ENCODE measurements at regions not wholly inside any gene's neighbourhood (a gene's known extent, or its start where the extent isn't known, plus 50 kb on each side); places are given as distances from the start of the nearest gene placed in this dataset.
"Not testable (repeated sequence)": the region's sequence is repeated elsewhere in the genome, so short reads cannot be mapped to it uniquely, and the experiment has no call there.

GRCh38 chr5:133863857-133864585, 104.4 kb downstream of the C5orf15 start:
- Histone ChIP-seq H3K9me3 (replicated peaks in 1 of 3) (no peaks in the 10 kb centered on the region), H3K4me1 (replicated peaks in 1 of 2) (peaks cover 0 to 2% of the 10 kb centered on the region in 2 donors), H3K4me3 (no peak overlapping the region), H3K27ac (no peak overlapping the region), H3K36me3 (replicated peaks in 1 of 2) (no peaks in the 10 kb centered on the region), H3K27me3 (peaks cover 6% of the 10 kb centered on the region)
- intact Hi-C loops (cut with DNase I), result loop anchor here (10.0 kb wide), 2 partner anchors 439 to 749 kb away; no protein-coding TSS in a partner anchor
- no peak for DNase-seq
- TF ChIP-seq POLR2A (IDR thresholded peaks at IDR 0.05), result no peak
- no peak for TF ChIP-seq CTCF (IDR thresholded peaks at IDR 0.05)
- 77 to 87% (median 78%) methylated on average over 6 to 11 of the region's 11 CpGs for WGBS, 4 donors

- no peak for TF ChIP-seq POLR2A (IDR thresholded peaks at IDR 0.05)
- TF ChIP-seq CTCF (IDR thresholded peaks at IDR 0.05), result no peak
- 63 to 72% (median 69%) methylated on average over 6 to 9 of the region's 9 CpGs for WGBS, 4 donors
- no peak for DNase-seq
- H3K27me3 ChIP-seq, result peaks cover 6% of the 10 kb centered on the region
- no peaks in the 10 kb centered on the region for H3K4me1 ChIP-seq (replicated peaks in 1 of 2)
- H3K4me3 ChIP-seq, result no peak overlapping the region
- no peak overlapping the region for H3K27ac ChIP-seq
- intact Hi-C loops (cut with DNase I), result loop anchor here (10.0 kb wide), 2 partner anchors 436 to 746 kb away; no protein-coding TSS in a partner anchor
- no peaks in the 10 kb centered on the region for H3K9me3 ChIP-seq (replicated peaks in 1 of 3)
- H3K36me3 ChIP-seq (replicated peaks in 1 of 2), result no peaks in the 10 kb centered on the region
Observed at GRCh38 chr5:133861161-133861737, 107.2 kb downstream of the C5orf15 start.

GRCh38 chr5:133859073-133859472, 109.4 kb downstream of the C5orf15 start:
- Histone ChIP-seq H3K4me1 (replicated peaks in 1 of 2) (no peaks in the 10 kb centered on the region), H3K4me3 (no peak overlapping the region), H3K36me3 (replicated peaks in 1 of 2) (no peaks in the 10 kb centered on the region), H3K27ac (no peak overlapping the region), H3K9me3 (replicated peaks in 1 of 3) (no peaks in the 10 kb centered on the region), H3K27me3 (peaks cover 6% of the 10 kb centered on the region)
- intact Hi-C loops (cut with DNase I), result no loop called here
- WGBS, 4 donors, result 56 to 66% (median 61%) methylated on average over 4 of the region's 4 CpGs
- DNase-seq, result peak in 1 of 7 donors; percentile 18
- no peak for TF ChIP-seq CTCF (IDR thresholded peaks at IDR 0.05)
- TF ChIP-seq POLR2A (IDR thresholded peaks at IDR 0.05), result no peak

- intact Hi-C loops (cut with DNase I); H3K9me3 ChIP-seq (replicated peaks in 1 of 3); H3K4me1 ChIP-seq (replicated peaks in 1 of 2); H3K27me3 ChIP-seq; H3K27ac ChIP-seq; H3K36me3 ChIP-seq (replicated peaks in 1 of 2); H3K4me3 ChIP-seq: not testable (repeated sequence)
- 87 to 93% (median 90%) methylated on average over 35 to 44 of the region's 44 CpGs for WGBS, 4 donors
- peak in 1 of 7 donors; percentile 18 for DNase-seq
Observed at GRCh38 chr5:133857595-133858313, 110.7 kb downstream of the C5orf15 start.

Measured in adrenal gland (tissue), 9 donors.